ENCODE measurements at regions not wholly inside any gene's neighbourhood (a gene's known extent, or its start where the extent isn't known, plus 50 kb on each side); places are given as distances from the start of the nearest gene placed in this dataset.
A peak's percentile ranks its signal among the peaks of the same experiment; 100 is the strongest.
"Not testable (repeated sequence)": the region's sequence is repeated elsewhere in the genome, so short reads cannot be mapped to it uniquely, and the experiment has no call there.

- DNase-seq: no peak
Observed at GRCh38 chr5:124962111-124962510, 215.7 kb upstream of the ZNF608 start.

GRCh38 chr5:124962735-124963134 lies 216.3 kb upstream of the ZNF608 start:
- DNase-seq: no peak

GRCh38 chr5:124963236-124963919 lies 216.9 kb upstream of the ZNF608 start:
- no peak for DNase-seq

DNA sequence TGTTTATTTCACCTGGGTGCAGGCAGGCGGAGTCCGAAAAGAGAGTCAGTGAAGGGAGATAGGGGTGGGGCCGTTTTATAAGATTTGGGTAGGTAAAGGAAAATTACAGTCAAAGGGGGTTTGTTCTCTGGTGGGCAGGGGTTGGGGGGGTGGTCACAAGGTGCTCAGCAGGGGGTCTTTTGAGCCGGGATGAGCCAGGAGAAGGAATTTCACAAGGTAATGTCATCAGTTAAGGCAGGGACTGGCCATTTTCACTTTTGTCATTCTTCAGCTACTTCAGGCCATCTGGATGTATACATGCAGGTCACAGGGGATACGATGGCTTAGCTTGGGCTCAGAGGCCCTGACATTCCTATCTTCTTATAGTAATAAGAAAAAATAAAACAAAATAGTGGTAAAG lies 220.3 kb upstream of the ZNF608 start:
- DNase-seq: not testable (repeated sequence)

DNA sequence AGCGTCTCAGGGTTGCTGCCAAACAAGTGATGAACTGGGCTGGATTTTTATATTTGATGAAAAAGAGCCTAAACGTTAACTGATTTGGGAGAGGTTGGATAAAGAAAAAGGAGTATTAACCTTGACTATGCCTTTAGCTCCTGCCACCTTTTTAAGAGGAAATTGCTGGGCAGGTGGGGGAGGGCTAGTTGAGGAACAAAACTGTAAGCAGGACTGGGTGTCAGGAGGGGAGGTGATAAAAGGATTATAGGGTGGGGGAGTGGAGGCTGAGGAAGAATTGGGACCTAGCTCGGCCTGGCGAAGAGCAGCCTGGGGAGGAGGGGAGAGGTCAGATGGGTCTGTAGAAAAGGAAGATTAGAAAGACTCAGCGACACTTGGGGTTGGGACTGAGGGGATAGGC lies 223.9 kb upstream of the ZNF608 start:
- not testable (repeated sequence) for DNase-seq

DNA sequence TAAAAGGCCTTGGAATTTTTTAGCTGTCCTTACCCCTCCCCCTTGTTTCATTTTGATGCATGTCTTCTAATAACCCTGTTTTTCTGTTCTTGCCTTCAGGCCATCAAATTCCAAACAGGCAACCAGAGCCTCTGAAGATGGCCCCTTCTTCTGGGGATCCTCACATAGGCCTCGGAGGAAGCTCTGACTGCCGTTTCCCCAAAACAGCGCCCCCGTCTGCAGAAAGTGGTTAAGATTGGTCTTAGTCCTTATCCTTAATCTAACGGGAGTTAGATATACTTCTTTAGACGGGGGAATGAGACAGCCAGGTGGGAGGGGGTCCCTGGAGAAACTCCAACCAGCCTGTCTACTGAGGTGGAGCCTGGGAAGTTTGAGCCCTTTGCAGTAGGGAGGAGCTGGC lies 226.3 kb upstream of the ZNF608 start:
- DNase-seq: no peak

DNA sequence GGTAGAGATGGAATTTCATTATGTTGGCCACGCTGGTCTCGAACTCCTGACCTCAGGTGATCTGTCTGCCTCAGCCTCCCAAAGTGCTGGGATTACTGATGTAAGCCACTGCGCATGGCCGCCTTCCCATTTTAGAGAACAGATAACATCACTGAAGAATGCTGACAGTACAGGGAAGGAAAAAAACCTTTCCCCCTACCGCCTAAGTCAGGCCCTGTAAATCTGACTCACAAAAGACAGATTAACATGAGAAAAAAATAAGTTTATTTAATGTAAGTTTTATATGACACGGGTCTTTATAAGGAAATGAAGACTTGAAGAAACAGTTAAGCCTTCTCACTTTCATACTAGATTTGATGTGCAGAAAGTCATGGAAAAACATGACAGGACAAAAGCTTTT lies 227.2 kb upstream of the ZNF608 start:
- DNase-seq: no peak

GRCh38 chr5:124976086-124976485 lies 229.6 kb upstream of the ZNF608 start:
- DNase-seq: no peak

- DNase-seq: peak; percentile 46
Observed at GRCh38 chr5:124979251-124979650, 232.8 kb upstream of the ZNF608 start.

GRCh38 chr5:124980163-124980941 lies 233.9 kb upstream of the ZNF608 start:
- no peak for DNase-seq

- no peak for DNase-seq
Observed at GRCh38 chr5:124981901-124982300, 235.5 kb upstream of the ZNF608 start.

GRCh38 chr5:124986170-124986569 lies 239.7 kb upstream of the ZNF608 start:
- no peak for DNase-seq

DNA sequence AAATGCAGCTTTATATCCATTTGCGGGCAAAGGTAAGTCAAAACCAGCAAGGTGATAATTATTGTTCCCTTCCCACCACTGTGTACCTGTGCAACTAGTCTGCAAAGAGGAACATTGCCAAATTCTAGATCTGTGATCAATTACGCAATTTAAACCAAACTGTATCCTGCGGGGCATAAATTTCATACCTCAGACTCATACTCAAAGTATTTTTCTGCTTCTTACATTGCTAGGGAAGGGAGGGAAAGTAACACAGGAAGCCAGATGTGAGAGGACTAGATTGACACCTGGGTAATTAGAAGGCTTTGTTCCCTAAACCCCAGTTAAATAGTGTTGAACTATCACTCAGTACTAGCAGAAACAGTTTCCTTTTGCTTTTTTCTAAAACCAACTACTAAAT lies 240.2 kb upstream of the ZNF608 start:
- no peak for DNase-seq

- DNase-seq: not testable (repeated sequence)
Observed at GRCh38 chr5:124987786-124988185, 241.3 kb upstream of the ZNF608 start.

DNA sequence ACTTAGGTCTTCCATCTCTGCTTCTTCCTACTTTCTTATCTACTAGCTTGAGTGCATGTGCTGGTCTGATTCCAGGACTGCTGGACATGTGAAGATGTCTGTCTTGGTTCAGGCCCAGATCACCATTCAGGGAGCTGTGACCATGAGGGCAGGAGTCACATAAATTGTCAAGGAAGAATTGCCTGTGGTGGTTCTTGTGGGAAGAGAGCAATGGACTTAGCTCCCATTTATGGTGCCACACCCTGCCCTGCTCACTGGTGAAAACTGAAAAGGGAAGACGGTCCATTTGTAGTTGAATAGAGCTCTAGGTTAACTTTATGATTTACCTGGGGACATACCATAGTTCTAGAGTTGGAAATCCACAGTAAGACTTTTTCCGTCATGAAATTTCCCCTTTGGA lies 244.3 kb upstream of the ZNF608 start:
- no peak for DNase-seq

- no peak for DNase-seq
Observed at GRCh38 chr5:124995421-124995820, 249.0 kb upstream of the ZNF608 start.

GRCh38 chr5:124996023-124996763 lies 249.8 kb upstream of the ZNF608 start:
- DNase-seq: no peak

DNA sequence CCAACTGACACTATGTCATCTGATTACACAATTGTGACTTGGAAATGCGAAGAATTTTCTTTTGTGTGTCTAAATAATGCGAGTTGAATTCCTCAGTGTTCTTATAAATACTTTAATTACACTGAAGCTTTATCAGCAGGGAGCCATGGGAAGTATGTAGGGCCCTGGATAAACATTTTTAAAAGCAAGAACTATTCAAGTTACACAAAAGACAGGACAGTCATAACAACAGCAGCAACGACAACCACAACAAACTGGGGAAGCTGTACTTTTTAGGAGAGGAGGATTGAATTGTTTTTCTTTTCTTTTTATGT lies 250.3 kb upstream of the ZNF608 start:
- DNase-seq: no peak

- no peak for DNase-seq
Observed at GRCh38 chr5:124997186-124997893, 250.9 kb upstream of the ZNF608 start.

GRCh38 chr5:124998520-124998919 lies 252.1 kb upstream of the ZNF608 start:
- no peak for DNase-seq

DNA sequence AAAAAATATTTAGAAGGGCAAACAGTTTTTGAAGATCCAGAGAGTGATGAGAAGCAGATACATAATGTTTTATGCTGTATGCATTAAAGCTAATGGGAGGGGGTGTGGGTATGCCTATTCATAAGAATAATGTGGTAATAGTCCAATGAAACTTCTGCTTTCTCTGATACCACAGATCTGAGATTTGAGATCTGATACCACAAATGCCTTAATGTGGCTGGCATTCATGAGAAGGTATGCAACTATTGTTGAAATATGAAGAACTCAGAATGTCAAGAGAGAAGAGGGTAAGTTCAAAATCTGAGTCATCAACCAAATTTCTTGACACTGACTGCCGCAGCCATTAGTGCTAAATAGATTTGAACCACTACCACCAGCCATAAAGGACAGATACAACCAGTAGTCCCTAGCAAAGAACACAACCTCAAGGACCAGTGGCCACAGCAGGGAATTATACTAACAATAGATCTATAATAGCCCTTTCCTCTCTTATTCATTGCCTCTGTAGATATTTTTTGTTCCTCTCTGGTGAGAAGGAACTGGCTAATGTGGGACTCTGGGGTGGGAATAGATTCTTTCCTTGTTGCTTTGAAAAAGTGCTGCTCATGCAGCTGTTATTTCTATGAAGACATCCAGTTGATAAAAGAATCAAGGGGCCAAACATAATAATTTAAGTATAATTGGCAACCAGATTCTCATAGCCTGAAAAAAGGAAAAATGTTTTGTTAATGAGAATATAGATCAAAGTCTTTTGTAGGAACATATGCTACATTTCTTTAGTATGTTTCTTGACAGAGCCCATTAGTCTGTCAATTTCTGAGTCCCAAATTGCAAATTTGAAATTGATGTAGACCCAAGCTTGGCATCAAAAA lies 256.5 kb upstream of the ZNF608 start:
- DNase-seq: no peak
